Lower leg skin (tissue), 4 donors: ENCODE measurements at regions not wholly inside any gene's neighbourhood (a gene's known extent, or its start where the extent isn't known, plus 50 kb on each side); places are given as distances from the start of the nearest gene placed in this dataset.

Experiments used
- DNase-seq, 2 donors: peaks; one replicate each; pipeline ENCODE4 v3.0.0-alpha.2; 2019; ENCODE audit warnings: low spot score in 2 of 2
- H3K4me3 ChIP-seq: fragments of 200-600 bp; sonication (generic); 2 replicates; pipeline ENCODE4 v1.5.1; 2017; ENCODE audit warnings: mild to moderate bottlenecking, low read depth; ENCODE audit not compliant: poor library complexity, severe bottlenecking
- CTCF ChIP-seq, 3 donors: fragments of 450-650 bp; IDR thresholded peaks; one replicate each; pipeline ENCODE4 v1.5.1; 2016; ENCODE audit warnings: antibody characterized with exemption in 3 of 3, mild to moderate bottlenecking in 3 of 3, moderate library complexity in 2 of 3
- POLR2A ChIP-seq, 2 donors: fragments of 450-650 bp; IDR thresholded peaks; one replicate each; pipeline ENCODE4 v1.6.1; 2016 to 2017; ENCODE audit warnings: antibody characterized with exemption in 2 of 2, mild to moderate bottlenecking in 1 of 2, moderate library complexity in 1 of 2
- WGBS, 2 donors: methylation state at CpG; one replicate each; pipeline ENCODE4 v1.1.5; 2018; 5-methylcytosine and 5-hydroxymethylcytosine counted together
- intact Hi-C: fragments of 100-400 bp; cut with DNase I; formaldehyde crosslinking; loops from one replicate; pipeline ENCODE4 v1.15.0; 2023; ENCODE audit warnings: low total_unique reads

- intact Hi-C loops, result no loop called here
- 67 to 71% methylated on average over 12 of the region's 12 CpGs for WGBS, 2 donors
- TF ChIP-seq CTCF (IDR thresholded peaks at IDR 0.05) (no peak), POLR2A (IDR thresholded peaks at IDR 0.05) (no peak)
Observed at GRCh38 chr3:31232055-31233025, 300.4 kb upstream of the STT3B start.

GRCh38 chr3:31234145-31234544 is 298.6 kb upstream of the STT3B start:
- no peak overlapping the region for H3K4me3 ChIP-seq
- WGBS, 2 donors, result 65 to 83% methylated on average over 6 of the region's 6 CpGs
- intact Hi-C loops, result no loop called here
- DNase-seq, result no peak
- no peak for TF ChIP-seq CTCF (IDR thresholded peaks at IDR 0.05)
- no peak for TF ChIP-seq POLR2A (IDR thresholded peaks at IDR 0.05)

More at GRCh38 chr3:31232055-31233025, 300.4 kb upstream of the STT3B start:
- no peak for DNase-seq
- H3K4me3 ChIP-seq, result no peak overlapping the region

- intact Hi-C loops, result no loop called here
- 48% methylated on average over 3 of the region's 3 CpGs for WGBS, 2 donors
- TF ChIP-seq CTCF (IDR thresholded peaks at IDR 0.05), result no peak
- no peak for TF ChIP-seq POLR2A (IDR thresholded peaks at IDR 0.05)
- H3K4me3 ChIP-seq, result no peak overlapping the region
- DNase-seq, result no peak
Observed at GRCh38 chr3:31235062-31235700, 297.5 kb upstream of the STT3B start.

GRCh38 chr3:31237887-31238286 is 294.8 kb upstream of the STT3B start:
- H3K4me3 ChIP-seq, result no peak overlapping the region
- DNase-seq, result no peak
- no peak for TF ChIP-seq CTCF (IDR thresholded peaks at IDR 0.05)
- TF ChIP-seq POLR2A (IDR thresholded peaks at IDR 0.05), result no peak
- 28 to 35% methylated on average over 4 of the region's 4 CpGs for WGBS, 2 donors
- intact Hi-C loops, result no loop called here

- 90 to 93% methylated on average over 5 of the region's 5 CpGs for WGBS, 2 donors
- no peak for DNase-seq
- no peak overlapping the region for H3K4me3 ChIP-seq
- intact Hi-C loops, result no loop called here
- TF ChIP-seq POLR2A (IDR thresholded peaks at IDR 0.05) (no peak), CTCF (IDR thresholded peaks at IDR 0.05) (no peak)
Observed at GRCh38 chr3:31240013-31240412, 292.7 kb upstream of the STT3B start.
